HG03378 (cell line): ENCODE measurements at regions not wholly inside any gene's neighbourhood (a gene's known extent, or its start where the extent isn't known, plus 50 kb on each side); places are given as distances from the start of the nearest gene placed in this dataset.
"Not testable (repeated sequence)": the region's sequence is repeated elsewhere in the genome, so short reads cannot be mapped to it uniquely, and the experiment has no call there.

Source experiments
- ATAC-seq: cut with Tn5 transposase; IDR thresholded peaks from one replicate; pipeline ENCODE4 v1.9.1; 2021; ENCODE audit warnings: mild to moderate bottlenecking, moderate library complexity; ENCODE audit not compliant: unreplicated experiment

DNA sequence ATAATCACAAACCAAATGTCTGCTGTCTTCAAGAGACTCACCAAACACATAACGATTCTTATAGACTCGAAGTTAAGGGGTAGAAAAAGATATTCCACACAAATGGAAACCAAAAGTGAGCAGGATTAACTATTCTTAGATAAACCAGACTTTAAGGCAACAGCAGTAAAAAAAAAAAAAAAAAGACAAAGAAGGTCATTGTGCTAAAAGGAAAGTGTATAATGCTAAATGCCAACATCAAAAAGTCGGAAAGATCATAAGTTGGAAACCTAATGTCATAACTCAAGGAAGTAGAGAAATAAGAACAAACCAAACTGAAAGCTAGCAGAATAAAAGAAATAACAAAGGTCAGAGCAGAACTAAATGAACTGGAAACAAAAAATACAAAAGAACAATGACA, 714.6 kb downstream of the SEMA5A start:
- no peak for ATAC-seq

DNA sequence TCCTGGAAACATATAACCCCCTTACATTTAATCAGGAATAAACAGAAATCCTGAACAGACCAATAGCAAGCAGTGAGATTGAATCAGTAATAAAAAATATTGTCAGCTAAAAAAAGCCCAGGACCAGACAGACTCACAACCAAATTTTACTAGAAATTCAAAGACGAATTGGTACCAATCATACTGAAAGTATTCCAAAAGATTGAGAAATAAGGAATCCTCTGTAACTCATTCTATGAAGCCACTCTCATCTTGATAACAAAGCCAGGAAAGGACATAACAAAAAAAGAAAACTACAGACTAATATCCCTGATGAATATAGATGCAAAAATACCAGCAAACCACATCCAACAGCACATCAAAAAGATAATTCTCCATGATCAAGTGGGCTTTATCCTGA, 714.0 kb downstream of the SEMA5A start:
- ATAC-seq, result no peak

DNA sequence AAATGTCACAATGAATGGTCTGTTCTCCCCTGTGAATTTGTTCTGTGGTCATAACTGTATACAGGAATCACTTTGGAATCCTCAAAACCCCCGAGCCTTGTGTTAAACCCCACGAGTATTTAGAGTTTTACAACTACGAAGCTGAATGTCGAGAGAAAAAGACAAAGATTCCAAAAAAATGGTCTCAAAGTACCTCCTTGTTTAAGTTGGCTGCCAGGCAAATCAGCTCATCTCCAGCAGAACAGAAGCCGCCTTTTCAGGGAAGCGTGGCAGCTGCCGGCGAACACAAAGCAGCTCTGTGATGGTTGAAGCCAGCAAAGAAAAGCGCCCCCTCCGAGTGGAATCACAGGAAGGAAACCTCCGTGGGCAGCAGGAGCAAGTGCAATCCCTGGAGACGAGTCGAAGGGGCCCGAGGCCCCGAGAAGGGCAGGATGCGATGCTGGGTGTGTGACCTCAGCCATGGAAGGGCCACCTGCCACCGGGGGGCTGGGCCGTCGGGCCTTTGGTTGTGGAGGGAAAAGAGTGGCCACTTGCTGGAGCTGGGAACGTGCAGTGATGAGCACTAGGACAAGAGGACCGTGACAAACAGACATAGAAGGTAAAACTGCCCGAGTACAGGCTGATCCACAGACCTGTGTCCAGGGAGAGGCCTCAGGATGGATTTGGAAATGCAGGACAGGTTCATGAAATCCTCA, 706.4 kb downstream of the SEMA5A start:
- ATAC-seq, result no peak

DNA sequence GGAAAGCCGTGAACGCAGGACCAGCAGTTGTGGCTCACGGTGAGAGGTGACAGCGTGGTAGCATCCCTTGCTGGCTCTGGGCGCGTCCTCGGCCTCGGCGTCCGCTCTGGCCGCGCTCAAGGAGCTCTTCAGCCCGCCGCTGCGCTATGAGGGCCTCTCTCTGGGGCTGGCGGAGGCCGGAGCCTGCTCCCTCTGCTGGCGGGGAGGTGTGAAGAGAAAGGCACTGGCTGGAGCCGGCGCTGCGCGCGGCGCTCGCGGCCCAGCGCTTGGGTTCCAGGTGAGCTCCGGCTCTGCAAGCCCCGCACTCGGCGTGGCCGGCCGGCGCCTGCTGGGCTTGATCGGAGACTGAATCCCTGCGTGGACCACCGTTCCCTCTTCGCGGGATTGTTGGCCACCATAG, 705.6 kb downstream of the SEMA5A start:
- no peak for ATAC-seq

DNA sequence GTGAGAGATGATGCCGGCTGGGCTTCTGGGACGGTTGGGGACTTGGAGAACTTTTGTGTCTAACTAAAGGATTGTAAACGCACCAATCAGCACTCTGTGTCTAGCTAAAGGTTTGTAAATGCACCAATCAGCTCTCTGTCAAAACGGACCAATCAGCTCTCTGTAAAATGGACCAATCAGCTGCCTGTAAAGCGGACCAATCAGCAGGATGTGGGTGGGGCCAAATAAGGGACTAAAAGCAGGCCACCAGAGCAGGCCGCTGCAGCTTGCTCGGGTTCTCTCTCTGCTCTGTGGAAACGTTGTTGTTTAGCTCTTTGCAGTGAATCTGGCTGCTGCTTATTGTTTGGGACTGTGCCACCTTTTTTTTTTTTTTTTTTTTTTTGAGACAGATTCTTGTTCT, 705.1 kb downstream of the SEMA5A start:
- ATAC-seq, result not testable (repeated sequence)

DNA sequence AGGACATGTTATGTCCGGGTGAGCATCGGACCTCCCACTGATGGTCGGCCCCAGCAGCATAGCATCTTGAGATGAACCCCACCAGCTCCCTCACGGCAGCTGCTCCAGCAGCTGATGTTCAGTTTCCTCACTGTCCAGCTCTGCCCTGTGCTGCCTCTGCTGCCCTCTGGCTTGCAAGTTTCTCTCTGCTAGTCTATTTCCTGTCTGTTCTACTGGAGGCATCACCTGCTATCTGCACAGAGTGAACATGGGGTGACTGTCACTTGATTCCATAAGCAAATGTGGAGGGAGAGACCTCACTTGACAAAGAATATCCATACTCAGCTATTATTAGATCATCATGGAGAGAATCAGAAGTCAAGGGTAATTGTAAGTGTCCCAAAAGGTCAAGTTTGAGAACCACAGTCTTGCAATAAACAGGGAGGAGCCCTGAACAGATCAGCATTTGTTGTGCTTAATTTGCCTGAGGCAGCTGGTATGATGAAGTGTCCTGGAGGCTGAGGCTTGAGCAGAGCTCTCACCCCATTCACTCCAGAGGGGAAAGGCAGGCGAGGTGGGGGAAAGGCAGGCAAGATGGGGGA, 702.8 kb downstream of the SEMA5A start:
- ATAC-seq, result no peak

DNA sequence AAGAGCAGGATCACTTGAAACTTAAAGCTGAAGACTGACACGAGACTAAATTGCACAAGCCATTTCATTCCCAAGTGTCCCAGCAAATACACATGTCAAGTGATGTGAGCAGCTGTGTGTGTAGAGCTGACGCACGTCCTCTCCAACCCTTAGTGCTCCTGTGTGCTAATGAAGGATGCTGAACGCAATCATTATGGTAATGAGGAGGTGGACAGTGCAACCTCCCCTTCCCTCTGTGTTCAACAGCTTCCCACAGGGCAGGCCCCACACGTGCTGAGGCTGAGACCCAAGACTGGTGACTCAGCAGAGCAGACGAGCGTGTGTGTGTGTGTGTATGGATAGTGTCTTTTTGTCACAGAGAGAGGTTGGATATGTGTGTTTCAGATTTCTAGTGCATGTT, 702.1 kb downstream of the SEMA5A start:
- ATAC-seq, result no peak

DNA sequence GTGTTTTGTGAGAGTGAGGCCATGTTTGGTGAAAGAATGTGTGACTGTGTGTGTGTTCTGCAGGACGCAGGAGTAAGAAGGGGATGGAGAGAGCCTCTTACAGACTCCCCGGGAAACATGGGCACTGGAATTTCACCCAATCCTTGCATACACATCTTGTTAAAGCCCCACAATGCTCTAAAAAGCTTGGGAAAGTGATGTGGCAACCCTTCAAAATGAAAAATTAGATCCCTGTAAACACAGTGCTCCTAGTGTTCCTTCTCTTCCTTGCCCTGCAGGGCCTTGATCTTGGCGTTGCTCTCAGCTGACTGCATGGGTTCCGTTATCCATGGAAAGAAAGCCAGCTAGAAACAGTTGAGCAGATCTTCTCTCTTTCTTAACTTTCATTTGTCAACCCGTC, 701.7 kb downstream of the SEMA5A start:
- no peak for ATAC-seq

DNA sequence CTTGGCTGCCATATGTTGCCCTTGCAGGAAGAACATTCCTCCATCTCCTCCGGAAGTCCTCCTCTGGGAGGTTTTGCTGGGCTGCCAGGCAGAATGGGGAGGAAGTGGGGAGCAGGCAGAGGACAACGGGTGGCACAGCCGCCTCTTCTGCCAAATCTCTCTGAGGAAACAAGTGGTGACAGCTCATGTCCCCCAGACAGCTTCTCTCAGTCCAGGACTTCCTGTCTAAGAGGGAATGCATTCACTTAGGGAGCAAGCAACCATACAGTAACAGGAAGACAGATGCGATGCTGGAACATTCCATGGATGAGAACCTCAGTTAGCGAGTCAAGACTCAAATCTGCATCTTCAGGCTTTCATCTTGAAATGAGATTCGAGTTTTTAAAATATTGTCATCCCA, 701.0 kb downstream of the SEMA5A start:
- no peak for ATAC-seq

DNA sequence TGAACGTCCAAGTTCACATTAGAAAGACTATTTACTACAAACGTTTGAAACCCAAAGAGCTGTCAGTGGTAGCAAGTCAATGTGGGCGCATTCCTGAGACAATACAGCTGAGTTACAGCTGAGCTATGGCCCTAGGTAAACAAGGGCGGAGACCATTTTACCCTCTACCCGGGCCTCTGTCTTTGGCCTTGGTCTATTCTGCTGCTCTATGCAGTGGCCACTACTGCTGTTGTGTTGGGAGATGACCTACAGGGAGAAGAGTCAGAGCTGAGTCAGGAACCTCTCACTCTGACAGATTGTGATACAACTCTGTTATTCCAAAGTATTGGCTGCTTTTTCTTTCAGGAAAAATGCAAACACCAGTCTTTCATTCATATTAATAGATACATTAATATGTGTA, 700.6 kb downstream of the SEMA5A start:
- no peak for ATAC-seq

DNA sequence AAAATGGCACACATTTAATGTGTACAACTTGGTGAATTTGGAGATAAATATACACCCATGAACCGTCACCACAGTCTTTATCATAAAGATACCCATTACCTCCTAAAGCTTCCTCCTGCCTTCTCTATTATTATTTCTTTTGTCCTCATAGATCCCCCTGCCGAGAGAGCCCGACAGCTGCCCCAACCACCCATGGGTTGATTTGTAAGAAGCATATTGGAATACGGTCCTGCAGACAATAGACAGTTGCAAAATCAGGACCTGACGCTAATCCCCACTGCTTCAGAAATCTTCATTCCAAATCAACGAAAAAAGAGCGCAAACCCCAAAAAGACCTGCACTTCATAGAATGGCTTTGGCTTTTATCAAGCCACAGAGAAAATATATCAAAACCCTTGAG, 697.5 kb downstream of the SEMA5A start:
- ATAC-seq, result no peak

DNA sequence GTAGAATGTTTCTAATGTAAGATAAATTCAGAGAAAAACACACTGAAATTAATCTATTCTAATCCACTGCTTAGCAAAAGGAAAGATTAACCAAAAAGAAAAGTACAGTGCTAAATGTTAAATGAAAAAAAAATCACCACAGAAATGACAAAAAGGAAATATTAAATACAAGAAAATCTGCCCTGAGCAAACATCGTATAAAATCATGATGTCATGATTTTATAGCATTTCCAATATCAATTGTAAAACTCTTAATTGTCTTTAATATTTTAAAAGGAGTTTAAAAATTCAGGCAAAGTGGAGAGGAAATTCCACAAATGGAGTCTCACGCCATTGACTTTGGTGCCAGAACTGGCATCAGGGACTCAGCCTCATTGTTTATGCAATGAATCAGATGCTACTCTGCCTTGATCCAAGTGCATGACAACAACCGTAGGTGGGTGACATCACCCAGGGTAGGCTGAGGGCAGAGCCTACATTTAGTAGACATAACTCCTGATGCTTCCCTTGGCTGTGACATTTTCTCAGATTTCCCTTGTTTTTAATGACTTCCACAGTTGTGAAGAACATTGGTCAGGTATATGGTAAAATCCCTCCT, 696.8 kb downstream of the SEMA5A start:
- no peak for ATAC-seq

DNA sequence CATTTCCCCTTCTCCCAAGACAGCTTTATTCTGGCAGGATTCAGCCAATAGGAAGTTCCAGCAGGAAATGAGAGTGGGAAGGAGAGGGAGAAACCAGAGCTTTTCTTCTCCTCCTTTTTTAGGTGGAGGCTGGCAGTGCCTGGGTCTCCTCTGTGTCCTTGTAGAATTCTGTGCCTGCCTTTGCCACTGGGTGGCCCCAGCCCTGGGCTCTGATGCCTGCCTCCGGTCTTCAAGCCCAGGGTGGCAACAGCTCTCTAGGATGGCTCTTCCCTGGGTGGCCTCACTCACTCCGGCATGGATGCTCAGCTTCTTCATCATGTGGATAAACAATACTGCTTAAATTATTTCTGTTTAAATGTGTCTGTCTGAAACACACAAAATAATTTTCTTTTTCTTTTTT, 694.8 kb downstream of the SEMA5A start:
- ATAC-seq, result no peak

DNA sequence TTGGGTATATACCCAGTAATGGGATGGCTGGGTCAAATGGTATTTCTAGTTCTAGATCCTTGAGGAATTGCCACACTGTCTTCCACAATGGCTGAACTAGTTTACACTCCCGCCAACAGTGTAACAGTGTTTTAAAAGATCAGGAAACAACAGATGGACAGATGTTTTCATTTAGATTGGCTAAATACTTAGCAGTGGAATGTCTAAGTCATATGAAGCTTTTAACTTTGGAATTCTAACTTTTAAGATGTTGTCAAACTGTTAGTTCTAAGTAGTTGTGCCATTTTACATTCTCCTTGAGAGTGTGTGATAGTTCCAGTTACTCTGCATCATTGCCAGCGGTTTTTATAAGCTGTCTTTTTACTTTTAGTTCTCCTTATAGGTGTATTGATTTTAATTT, 688.8 kb downstream of the SEMA5A start:
- no peak for ATAC-seq

DNA sequence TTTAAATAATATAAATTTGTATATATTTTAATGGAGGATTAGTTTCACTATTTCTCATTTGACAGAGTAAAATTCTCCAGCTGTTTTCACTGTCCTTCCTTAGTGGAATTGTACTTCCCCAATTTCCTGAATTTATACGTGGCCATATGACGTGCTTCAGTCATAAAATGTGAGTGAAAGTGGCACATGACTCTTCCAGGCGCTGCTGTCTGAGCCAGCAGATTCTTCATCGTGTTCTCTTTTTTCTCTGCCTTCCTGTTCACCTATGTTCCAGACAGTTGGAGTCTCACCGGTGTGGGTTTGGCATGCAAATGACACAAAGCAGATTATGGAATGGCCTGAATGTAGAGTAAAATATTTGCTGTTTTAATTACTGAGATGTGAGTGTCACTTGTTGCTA, 684.1 kb downstream of the SEMA5A start:
- ATAC-seq, result no peak

DNA sequence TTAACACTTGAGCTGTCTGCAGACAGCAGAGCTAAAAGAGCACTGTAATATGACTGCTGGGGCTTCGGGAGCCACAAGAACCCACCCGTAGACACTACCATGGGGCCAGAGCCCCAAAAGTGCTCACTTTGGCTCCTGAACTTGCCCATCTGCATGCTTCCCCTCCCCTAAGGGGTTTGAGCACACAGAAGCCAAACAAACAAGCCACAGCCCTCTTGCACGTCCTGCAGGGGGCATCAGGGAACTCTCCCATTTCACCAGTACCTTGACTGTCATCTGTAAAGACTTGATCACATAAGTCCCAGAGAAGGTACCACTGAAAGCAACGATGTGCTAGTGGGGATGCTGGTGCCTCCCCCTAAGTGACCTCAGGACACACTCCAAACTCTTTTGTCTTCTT, 681.8 kb downstream of the SEMA5A start:
- ATAC-seq, result no peak

DNA sequence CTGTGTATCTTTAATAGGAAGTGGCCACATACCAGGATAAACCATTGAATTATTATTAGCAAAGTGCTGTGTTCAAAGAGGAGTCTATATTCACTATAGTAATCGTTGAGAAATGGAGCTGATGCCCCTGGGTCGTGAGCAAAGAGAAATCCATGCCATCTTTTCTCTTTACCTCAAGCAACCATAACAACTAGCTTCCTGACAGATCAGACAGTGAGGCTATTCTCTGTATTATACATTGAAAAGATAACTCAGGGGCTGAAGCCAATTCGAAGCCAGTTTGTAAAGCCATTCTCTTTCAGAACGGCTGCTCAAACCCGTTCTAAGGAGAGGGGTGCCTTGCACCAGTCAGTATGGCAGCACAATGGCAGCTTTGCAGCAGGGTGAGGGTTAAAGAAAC, 680.6 kb downstream of the SEMA5A start:
- ATAC-seq, result no peak

DNA sequence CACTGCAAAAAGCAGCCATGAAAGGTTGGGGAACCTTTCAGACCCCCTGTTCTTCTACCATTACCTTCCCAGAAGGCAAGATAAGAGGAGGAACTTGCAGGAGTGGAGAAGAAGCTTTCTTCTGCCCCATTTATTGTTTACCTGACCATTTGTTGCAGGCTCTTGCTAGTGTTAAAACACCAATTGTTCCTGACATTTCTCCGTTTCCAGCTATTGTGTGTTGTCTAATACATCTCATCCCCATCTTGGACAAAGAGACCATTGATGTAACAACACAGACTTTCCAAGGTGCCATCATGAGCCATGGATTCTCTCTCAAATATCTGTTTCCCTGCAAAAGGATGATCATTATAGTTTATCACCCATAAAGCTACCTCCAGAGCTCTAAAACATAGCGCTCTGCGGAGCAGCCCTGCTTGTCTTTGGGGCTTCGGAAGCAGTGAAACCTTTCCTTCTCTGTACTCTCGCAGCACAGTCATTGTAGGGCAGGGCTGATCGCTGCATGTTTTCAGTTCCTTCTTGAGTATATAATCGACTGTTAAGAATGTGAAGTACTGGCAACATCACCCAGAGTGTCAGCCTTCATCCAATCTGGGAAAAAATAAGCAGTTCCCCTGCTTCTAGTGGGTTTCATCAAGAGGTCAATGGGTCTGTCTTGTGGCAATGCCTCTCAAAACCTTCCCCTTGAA, 680.0 kb downstream of the SEMA5A start:
- ATAC-seq, result no peak

DNA sequence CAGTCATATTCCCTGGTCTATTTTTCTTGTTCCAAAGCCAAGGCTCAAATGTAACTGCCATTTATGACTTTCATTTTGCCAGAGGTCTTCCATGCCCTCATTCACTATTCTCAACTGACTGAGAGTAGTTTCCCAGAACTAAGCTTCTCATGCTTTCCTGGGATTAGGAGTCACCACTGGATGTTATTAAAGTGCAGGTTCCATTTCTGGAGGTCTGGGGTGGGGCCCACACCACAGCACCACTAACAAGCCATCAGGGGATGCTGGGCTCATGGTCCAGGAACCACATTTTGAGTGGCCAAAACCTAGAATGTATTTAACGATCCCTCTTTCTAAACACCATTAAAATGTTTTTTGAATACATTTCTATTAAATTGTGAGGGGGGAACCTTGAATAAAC, 677.6 kb downstream of the SEMA5A start:
- ATAC-seq, result no peak

DNA sequence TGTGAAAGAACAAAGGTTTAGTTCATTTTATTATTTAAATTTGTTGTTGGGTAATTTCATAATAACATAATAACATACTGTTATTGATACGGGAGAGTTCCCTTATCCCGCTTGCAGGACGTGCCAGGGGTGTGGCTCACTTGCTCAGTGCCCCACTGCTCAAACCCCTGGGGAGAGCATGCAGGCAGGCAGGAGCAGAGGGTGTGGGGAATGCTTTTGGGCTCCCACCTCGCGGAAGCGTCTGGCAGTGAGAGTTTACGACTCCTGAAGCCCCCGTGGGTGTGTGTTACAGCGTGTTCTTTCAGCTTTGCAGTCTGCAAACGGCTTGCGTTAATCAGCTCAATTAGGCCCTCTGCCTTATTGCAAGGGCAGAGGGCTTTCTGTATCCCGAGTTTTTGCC, 675.9 kb downstream of the SEMA5A start:
- no peak for ATAC-seq

DNA sequence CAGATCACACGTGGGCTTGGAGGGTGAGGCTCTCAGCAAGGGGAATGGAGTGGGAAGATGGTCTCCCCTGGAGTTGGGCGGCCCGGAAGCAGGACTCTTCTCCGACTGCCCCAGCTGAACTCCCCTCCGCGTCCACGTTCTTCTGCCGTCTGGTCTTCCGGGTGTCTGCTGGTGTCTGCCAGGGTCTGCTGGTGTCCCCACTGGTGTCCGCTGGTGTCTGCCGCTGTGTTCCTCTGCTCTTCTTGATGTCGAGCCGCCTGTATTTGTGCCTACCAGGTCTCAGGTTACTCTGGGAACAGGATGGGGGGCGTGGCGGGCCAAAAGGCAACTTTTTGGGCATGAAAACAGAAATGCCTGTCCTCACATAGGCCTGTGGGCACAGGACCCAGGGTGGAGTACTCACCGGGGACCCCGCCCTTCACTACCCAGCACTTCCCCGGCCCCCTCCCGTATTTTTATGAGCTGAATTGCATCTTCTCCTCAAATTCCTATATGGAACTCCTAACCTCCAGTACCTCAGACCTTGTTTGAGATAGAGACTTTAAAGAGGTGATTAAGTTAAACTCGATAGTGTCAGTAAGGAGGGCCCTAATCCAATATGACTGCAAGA, 675.4 kb downstream of the SEMA5A start:
- no peak for ATAC-seq

DNA sequence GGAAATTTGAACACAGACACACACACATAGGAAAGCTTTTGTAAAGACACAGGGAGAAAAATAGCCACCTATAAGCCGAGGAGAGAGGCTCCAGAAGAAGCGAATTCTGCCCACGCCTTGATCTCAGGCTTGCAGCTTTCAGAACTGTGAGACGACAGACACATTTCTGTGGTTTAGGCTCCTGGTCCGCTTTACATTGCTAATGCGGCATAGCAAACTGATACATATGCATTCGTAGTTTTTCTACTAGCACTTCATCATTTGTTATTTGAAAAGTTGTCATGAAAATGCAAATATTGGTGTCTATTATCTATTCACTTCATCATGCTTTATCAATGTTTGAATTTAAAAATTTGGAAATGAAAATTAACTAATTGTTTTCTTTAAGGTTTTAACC, 674.9 kb downstream of the SEMA5A start:
- no peak for ATAC-seq
